GM12874 (cell line): ENCODE measurements at regions not wholly inside any gene's neighbourhood (a gene's known extent, or its start where the extent isn't known, plus 50 kb on each side); places are given as distances from the start of the nearest gene placed in this dataset.

Experiments
- TF ChIP-seq, protein P1 (sequence below): IDR thresholded peaks from 2 replicates; pipeline ENCODE4 v1.5.1; 2011; ENCODE audit warnings: low read depth, mild to moderate bottlenecking, control low read depth, low read length, moderate library complexity; ENCODE audit not compliant: insufficient read depth

DNA sequence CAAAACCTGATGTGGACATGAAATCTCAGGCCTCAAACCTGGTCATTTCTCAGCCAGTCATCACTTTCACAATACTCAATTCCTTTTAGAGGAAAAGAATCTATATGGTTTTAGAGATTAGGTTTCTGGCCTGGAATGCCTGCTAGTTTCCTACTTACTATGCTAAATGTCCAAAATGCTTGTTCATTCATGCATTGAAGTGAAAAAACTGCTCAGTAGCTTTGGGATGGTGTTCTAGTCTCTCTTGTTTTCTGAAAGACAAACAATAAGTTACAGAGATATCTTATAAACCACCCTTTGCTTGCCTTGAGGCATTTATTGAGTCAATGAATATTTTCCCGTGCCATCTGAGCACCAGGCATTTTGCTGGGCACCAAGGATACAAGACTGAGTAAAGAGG lies 1146.5 kb upstream of the GOT2 start:
- TF ChIP-seq, protein P1, sequence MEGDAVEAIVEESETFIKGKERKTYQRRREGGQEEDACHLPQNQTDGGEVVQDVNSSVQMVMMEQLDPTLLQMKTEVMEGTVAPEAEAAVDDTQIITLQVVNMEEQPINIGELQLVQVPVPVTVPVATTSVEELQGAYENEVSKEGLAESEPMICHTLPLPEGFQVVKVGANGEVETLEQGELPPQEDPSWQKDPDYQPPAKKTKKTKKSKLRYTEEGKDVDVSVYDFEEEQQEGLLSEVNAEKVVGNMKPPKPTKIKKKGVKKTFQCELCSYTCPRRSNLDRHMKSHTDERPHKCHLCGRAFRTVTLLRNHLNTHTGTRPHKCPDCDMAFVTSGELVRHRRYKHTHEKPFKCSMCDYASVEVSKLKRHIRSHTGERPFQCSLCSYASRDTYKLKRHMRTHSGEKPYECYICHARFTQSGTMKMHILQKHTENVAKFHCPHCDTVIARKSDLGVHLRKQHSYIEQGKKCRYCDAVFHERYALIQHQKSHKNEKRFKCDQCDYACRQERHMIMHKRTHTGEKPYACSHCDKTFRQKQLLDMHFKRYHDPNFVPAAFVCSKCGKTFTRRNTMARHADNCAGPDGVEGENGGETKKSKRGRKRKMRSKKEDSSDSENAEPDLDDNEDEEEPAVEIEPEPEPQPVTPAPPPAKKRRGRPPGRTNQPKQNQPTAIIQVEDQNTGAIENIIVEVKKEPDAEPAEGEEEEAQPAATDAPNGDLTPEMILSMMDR, result no peak

DNA sequence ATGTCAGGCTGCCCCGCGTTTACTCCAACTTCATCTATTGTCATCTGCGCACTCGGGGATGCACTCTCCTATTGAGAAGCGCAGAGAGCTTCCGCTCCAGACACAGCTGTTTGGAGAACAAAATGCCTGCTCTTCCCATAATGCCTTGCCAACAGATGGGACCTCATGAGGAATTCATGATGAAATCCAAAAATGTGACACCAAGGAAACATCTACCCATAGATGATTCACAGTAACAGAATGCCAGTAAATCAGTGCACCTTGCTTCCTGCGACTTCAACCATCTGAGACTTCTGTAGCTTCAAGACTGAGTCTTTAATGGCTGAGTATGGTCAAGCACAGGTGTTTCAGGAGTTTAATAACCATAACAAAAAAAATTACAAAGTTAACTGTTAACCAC lies 1144.9 kb upstream of the GOT2 start:
- TF ChIP-seq, protein P1, result no peak

DNA sequence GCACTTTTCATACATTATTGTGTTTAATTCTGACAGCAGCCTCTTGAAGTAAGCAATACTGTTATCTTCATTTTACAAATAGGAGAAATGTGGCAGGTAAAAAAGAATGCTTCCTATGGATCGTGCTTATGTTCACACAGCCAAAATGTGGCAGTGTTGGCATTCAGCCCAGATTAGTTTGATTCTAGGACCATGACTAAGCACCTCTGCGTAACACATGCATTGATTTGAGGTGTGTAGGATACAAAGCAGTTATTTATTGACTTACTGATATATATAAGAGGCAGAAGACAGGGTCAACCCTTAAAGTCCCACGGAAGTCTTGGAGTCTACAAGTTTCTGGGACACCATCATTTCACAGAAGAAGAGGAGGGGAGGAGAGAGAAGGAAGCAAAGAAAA lies 1144.4 kb upstream of the GOT2 start:
- TF ChIP-seq, protein P1, result no peak

DNA sequence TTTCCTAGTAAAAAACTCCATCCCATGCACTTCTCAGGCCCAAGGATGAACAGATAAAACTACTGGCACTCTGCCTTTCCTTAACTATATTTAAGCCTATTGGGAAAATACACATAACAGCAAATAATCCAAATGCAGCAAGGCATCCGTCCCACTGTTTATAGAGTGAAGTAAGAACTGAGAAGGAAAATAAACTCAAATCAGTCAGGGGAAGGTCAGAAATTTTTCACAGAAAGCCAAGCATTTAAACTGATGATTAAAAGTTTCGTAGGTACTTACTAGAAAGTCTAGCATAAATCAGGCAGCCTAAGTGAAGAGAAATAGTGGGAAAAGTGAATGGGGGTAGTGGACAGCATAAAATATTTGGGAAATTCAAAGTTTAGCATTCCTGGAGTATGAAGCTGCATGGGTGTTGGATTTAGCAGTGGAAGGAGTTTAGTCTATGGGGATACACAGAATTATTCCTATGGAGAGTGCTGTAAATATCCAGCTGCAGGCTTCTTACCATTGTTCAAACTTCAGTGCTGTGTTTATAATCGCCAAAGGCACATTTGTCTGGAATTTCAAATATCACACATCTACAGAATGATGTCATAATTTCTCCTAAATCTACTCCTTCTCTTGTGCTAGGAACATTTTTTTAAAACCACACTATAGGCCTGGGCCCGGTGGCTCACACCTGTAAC lies 1131.0 kb upstream of the GOT2 start:
- TF ChIP-seq, protein P1, result no peak

GRCh38 chr16:59859676-59860402 lies 1125.7 kb upstream of the GOT2 start:
- TF ChIP-seq, protein P1, result no peak

GRCh38 chr16:59854846-59855439 lies 1120.8 kb upstream of the GOT2 start:
- TF ChIP-seq, protein P1, result no peak

- TF ChIP-seq, protein P1, result no peak
Observed at GRCh38 chr16:59849716-59850115, 1115.6 kb upstream of the GOT2 start.
